ENCODE measurements at regions not wholly inside any gene's neighbourhood (a gene's known extent, or its start where the extent isn't known, plus 50 kb on each side); places are given as distances from the start of the nearest gene placed in this dataset.

- no peak for DNase-seq
- no peaks in the 10 kb centered on the region for H3K27me3 ChIP-seq
- in situ Hi-C loops (cut with MboI; ENCODE audit: low sequenced_read_pairs in 4 of 4) = no loop called here
- ATAC-seq = no peak
- H3K4me3 ChIP-seq = no peak overlapping the region
- H3K9me3 ChIP-seq = no peaks in the 10 kb centered on the region
- TF ChIP-seq CTCF (IDR thresholded peaks at IDR 0.05 in 4 of 5, conservative IDR thresholded peaks at IDR 0.05 in 1 of 5) = no peak
- no peak for TF ChIP-seq POLR2A (IDR thresholded peaks at IDR 0.05)
- no peak overlapping the region for H3K27ac ChIP-seq
- no peaks in the 10 kb centered on the region for H3K36me3 ChIP-seq
- no peaks in the 10 kb centered on the region for H3K4me1 ChIP-seq
- intact Hi-C loops (cut with DNase I; ENCODE audit: low total_unique reads) = no loop called here
These were observed 125.5 kb upstream of the ARHGAP5 start for GRCh38 chr14:31951638-31951964.

GRCh38 chr14:31952573-31952972 is 124.5 kb upstream of the ARHGAP5 start:
- no peak for DNase-seq
- TF ChIP-seq POLR2A (IDR thresholded peaks at IDR 0.05) (no peak), CTCF (IDR thresholded peaks at IDR 0.05 in 4 of 5, conservative IDR thresholded peaks at IDR 0.05 in 1 of 5) (no peak)
- Histone ChIP-seq H3K27me3 (no peaks in the 10 kb centered on the region), H3K4me3 (no peak overlapping the region), H3K27ac (no peak overlapping the region), H3K4me1 (no peaks in the 10 kb centered on the region), H3K36me3 (no peaks in the 10 kb centered on the region), H3K9me3 (no peaks in the 10 kb centered on the region)
- intact Hi-C loops (cut with DNase I; ENCODE audit: low total_unique reads) (no loop called here), in situ Hi-C loops (cut with MboI; ENCODE audit: low sequenced_read_pairs in 4 of 4) (no loop called here)
- ATAC-seq = no peak

GRCh38 chr14:31953210-31953609 is 123.9 kb upstream of the ARHGAP5 start:
- no peak for DNase-seq
- no peak overlapping the region for H3K27ac ChIP-seq
- no peak overlapping the region for H3K4me3 ChIP-seq
- no peaks in the 10 kb centered on the region for H3K9me3 ChIP-seq
- H3K27me3 ChIP-seq = no peaks in the 10 kb centered on the region
- ATAC-seq = no peak
- no peaks in the 10 kb centered on the region for H3K4me1 ChIP-seq
- TF ChIP-seq POLR2A (IDR thresholded peaks at IDR 0.05) (no peak), CTCF (IDR thresholded peaks at IDR 0.05 in 4 of 5, conservative IDR thresholded peaks at IDR 0.05 in 1 of 5) (no peak)
- in situ Hi-C loops (cut with MboI; ENCODE audit: low sequenced_read_pairs in 4 of 4) = no loop called here
- intact Hi-C loops (cut with DNase I; ENCODE audit: low total_unique reads) = no loop called here
- no peaks in the 10 kb centered on the region for H3K36me3 ChIP-seq

- TF ChIP-seq CTCF (IDR thresholded peaks at IDR 0.05 in 4 of 5, conservative IDR thresholded peaks at IDR 0.05 in 1 of 5) (no peak), POLR2A (IDR thresholded peaks at IDR 0.05) (no peak)
- H3K27ac ChIP-seq = no peak overlapping the region
- DNase-seq = no peak
- ATAC-seq = no peak
- H3K9me3 ChIP-seq = no peaks in the 10 kb centered on the region
- no peaks in the 10 kb centered on the region for H3K27me3 ChIP-seq
- in situ Hi-C loops (cut with MboI; ENCODE audit: low sequenced_read_pairs in 4 of 4) (no loop called here), intact Hi-C loops (cut with DNase I; ENCODE audit: low total_unique reads) (no loop called here)
- no peaks in the 10 kb centered on the region for H3K4me1 ChIP-seq
- no peaks in the 10 kb centered on the region for H3K36me3 ChIP-seq
- no peak overlapping the region for H3K4me3 ChIP-seq
These were observed 122.1 kb upstream of the ARHGAP5 start for GRCh38 chr14:31954991-31955390.

GRCh38 chr14:31955936-31956579 is 121.0 kb upstream of the ARHGAP5 start:
- no peak for TF ChIP-seq CTCF (IDR thresholded peaks at IDR 0.05 in 4 of 5, conservative IDR thresholded peaks at IDR 0.05 in 1 of 5)
- TF ChIP-seq POLR2A (IDR thresholded peaks at IDR 0.05) = no peak
- H3K27ac ChIP-seq = no peak overlapping the region
- in situ Hi-C loops (cut with MboI; ENCODE audit: low sequenced_read_pairs in 4 of 4) (no loop called here), intact Hi-C loops (cut with DNase I; ENCODE audit: low total_unique reads) (no loop called here)
- no peaks in the 10 kb centered on the region for H3K9me3 ChIP-seq
- no peak overlapping the region for H3K4me3 ChIP-seq
- no peaks in the 10 kb centered on the region for H3K27me3 ChIP-seq
- DNase-seq (no peak), ATAC-seq (no peak)
- H3K4me1 ChIP-seq = no peaks in the 10 kb centered on the region
- H3K36me3 ChIP-seq = no peaks in the 10 kb centered on the region

Data from gastrocnemius medialis (tissue), 4 donors.